Endothelial cell (in vitro differentiated cells): ENCODE measurements at regions not wholly inside any gene's neighbourhood (a gene's known extent, or its start where the extent isn't known, plus 50 kb on each side); places are given as distances from the start of the nearest gene placed in this dataset.

Source experiments
- DNase-seq: peaks from one replicate; pipeline ENCODE4 v3.0.0; 2021; ENCODE audit warnings: low spot score
- H3K27ac Mint-ChIP-seq: one replicate; pipeline ENCODE4 v1.8.0; 2021; ENCODE audit warnings: mixed read lengths, inconsistent platforms; ENCODE audit not compliant: unreplicated experiment
- H3K27me3 Mint-ChIP-seq: one replicate; pipeline ENCODE4 v1.8.0; 2021; ENCODE audit warnings: mild to moderate bottlenecking, moderate library complexity, mixed read lengths, inconsistent platforms; ENCODE audit not compliant: unreplicated experiment
- H3K36me3 Mint-ChIP-seq: one replicate; pipeline ENCODE4 v1.8.0; 2021; ENCODE audit warnings: mild to moderate bottlenecking, low read depth, mixed read lengths, inconsistent platforms; ENCODE audit not compliant: unreplicated experiment
- H3K4me1 Mint-ChIP-seq: one replicate; pipeline ENCODE4 v1.8.0; 2021; ENCODE audit warnings: mild to moderate bottlenecking, mixed read lengths, inconsistent platforms; ENCODE audit not compliant: unreplicated experiment
- H3K4me3 Mint-ChIP-seq: one replicate; pipeline ENCODE4 v1.8.0; 2021; ENCODE audit warnings: mild to moderate bottlenecking, mixed read lengths, inconsistent platforms; ENCODE audit not compliant: unreplicated experiment
- H3K9me3 Mint-ChIP-seq: one replicate; pipeline ENCODE4 v1.8.0; 2021; ENCODE audit warnings: mixed read lengths, inconsistent platforms; ENCODE audit not compliant: unreplicated experiment
- TF ChIP-seq, protein P1 (sequence below): fragments of 200-600 bp; sonication (generic); IDR thresholded peaks from one replicate; pipeline ENCODE4 v1.5.0; 2021; ENCODE audit warnings: antibody characterized with exemption; ENCODE audit not compliant: unreplicated experiment

DNA sequence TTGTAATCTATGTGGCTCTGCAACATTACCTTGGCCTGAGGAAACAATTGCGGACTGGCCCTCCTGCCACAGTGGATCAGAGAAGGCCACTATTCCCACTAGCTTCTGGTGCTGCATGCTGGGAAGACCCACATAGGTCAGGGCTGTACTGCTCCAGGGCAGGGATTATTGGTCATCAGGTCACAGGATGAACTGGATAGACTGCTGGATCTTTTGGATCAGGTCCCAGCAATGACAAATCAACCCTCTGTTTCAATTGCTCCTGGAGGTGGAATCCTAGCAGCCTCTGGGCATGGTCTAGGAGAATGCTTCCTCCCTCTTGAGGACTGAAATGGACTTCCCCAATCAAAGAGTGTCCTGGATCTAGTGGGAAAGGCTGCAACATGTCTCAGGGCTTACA is 66.7 kb upstream of the PHF24 start:
- DNase-seq = no peak
- Mint-ChIP-seq H3K27ac (no peak overlapping the region), H3K27me3 (no peaks in the 10 kb centered on the region), H3K9me3 (no peaks in the 10 kb centered on the region), H3K4me3 (no peak overlapping the region), H3K4me1 (no peaks in the 10 kb centered on the region), H3K36me3 (no peaks in the 10 kb centered on the region)
- TF ChIP-seq, protein P1, sequence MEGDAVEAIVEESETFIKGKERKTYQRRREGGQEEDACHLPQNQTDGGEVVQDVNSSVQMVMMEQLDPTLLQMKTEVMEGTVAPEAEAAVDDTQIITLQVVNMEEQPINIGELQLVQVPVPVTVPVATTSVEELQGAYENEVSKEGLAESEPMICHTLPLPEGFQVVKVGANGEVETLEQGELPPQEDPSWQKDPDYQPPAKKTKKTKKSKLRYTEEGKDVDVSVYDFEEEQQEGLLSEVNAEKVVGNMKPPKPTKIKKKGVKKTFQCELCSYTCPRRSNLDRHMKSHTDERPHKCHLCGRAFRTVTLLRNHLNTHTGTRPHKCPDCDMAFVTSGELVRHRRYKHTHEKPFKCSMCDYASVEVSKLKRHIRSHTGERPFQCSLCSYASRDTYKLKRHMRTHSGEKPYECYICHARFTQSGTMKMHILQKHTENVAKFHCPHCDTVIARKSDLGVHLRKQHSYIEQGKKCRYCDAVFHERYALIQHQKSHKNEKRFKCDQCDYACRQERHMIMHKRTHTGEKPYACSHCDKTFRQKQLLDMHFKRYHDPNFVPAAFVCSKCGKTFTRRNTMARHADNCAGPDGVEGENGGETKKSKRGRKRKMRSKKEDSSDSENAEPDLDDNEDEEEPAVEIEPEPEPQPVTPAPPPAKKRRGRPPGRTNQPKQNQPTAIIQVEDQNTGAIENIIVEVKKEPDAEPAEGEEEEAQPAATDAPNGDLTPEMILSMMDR = no peak

DNA sequence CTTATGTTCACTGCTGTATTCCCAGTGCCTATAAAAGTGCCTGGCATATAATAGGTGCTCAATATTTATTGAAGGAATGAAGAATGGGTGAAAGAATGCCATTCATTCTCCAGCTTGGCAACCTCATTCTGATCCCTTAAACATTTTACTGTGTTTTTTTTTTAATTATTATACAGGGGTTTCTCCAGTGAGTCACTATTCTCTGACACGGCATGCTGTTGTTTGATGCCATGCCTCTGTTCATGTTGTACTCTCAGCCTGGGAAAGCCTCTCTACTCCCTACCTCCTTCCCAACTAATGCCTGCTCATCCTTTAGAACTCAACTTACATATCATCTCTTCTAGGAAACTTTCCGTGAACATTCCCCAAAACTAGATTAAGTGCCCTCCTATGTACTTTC is 70.2 kb upstream of the PHF24 start:
- Mint-ChIP-seq H3K9me3 (no peaks in the 10 kb centered on the region), H3K36me3 (no peaks in the 10 kb centered on the region), H3K27me3 (no peaks in the 10 kb centered on the region), H3K4me1 (no peaks in the 10 kb centered on the region), H3K4me3 (no peak overlapping the region), H3K27ac (no peak overlapping the region)
- TF ChIP-seq, protein P1 = no peak
- DNase-seq = no peak

DNA sequence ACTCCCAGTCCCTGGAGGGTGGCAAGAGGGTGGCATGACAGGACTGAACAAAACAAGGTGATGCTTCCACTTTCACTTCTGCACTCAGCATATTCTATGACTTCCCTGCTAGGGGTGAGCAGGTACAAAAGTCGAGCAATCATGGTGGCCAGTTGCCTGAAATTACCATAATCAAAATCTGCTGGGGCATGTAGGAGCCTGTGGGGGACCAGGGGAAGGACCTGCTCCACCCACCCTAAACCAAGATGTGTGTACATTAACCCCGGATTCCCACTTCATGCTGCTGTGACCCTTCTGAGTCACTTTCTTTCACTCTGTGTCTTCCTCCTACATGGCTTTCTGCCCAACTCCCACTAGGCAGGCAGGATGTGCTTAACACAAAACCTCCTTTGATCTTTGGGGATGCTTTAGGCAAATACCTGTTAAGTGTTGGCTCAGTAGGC is 73.3 kb upstream of the PHF24 start:
- Mint-ChIP-seq H3K9me3 (no peaks in the 10 kb centered on the region), H3K4me3 (no peak overlapping the region), H3K27ac (no peak overlapping the region), H3K36me3 (no peaks in the 10 kb centered on the region), H3K27me3 (no peaks in the 10 kb centered on the region), H3K4me1 (no peaks in the 10 kb centered on the region)
- DNase-seq = no peak
- TF ChIP-seq, protein P1 = no peak

DNA sequence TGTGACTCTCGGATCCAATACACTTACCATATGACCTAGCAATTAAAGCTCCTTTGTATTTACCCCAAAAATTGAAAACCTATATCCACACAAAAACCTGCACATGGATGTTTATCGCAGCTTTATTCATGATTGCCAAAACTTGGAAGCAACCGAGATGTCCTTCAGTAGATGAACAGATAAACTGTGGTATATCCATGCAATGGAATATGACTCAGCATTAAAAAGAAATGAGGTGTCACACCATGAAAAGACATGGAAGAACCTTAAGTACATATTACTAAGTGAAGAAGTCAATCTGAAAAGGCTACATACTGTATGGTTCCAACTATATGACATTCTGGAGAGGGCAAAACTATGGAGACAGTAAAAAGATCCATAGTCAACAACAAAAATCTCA is 82.0 kb upstream of the PHF24 start:
- peaks cover 2% of the 10 kb centered on the region for H3K27me3 Mint-ChIP-seq
- no peaks in the 10 kb centered on the region for H3K36me3 Mint-ChIP-seq
- no peak overlapping the region for H3K27ac Mint-ChIP-seq
- no peaks in the 10 kb centered on the region for H3K9me3 Mint-ChIP-seq
- TF ChIP-seq, protein P1 = no peak
- H3K4me3 Mint-ChIP-seq = no peak overlapping the region
- no peak for DNase-seq
- no peaks in the 10 kb centered on the region for H3K4me1 Mint-ChIP-seq

DNA sequence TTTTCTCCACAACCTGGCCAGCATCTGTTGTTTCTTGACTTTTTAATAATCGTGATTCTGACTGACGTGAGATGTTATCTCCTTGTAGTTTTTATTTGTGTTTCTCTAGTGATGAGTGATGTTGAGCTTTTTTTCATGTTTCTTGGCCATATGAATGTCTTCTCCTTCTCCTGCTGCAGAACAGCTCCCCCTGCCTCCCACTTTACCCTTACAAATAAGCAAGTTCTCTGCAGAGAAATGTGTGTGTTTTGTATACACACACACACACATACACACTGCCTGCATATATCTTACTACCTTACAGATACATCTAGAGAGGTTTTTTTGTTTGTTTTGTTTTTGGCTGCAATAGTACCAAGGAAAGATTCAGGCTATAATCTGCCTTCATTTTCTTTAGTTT is 88.7 kb upstream of the PHF24 start:
- no peak for DNase-seq
- Mint-ChIP-seq H3K4me1 (no peaks in the 10 kb centered on the region), H3K36me3 (no peaks in the 10 kb centered on the region), H3K27ac (no peak overlapping the region), H3K4me3 (no peak overlapping the region), H3K27me3 (no peaks in the 10 kb centered on the region), H3K9me3 (no peaks in the 10 kb centered on the region)
- TF ChIP-seq, protein P1 = no peak
